ENCODE measurements at regions not wholly inside any gene's neighbourhood (a gene's known extent, or its start where the extent isn't known, plus 50 kb on each side); places are given as distances from the start of the nearest gene placed in this dataset.

- no peak for TF ChIP-seq POLR2A (IDR thresholded peaks at IDR 0.05)
- TF ChIP-seq, protein P1, sequence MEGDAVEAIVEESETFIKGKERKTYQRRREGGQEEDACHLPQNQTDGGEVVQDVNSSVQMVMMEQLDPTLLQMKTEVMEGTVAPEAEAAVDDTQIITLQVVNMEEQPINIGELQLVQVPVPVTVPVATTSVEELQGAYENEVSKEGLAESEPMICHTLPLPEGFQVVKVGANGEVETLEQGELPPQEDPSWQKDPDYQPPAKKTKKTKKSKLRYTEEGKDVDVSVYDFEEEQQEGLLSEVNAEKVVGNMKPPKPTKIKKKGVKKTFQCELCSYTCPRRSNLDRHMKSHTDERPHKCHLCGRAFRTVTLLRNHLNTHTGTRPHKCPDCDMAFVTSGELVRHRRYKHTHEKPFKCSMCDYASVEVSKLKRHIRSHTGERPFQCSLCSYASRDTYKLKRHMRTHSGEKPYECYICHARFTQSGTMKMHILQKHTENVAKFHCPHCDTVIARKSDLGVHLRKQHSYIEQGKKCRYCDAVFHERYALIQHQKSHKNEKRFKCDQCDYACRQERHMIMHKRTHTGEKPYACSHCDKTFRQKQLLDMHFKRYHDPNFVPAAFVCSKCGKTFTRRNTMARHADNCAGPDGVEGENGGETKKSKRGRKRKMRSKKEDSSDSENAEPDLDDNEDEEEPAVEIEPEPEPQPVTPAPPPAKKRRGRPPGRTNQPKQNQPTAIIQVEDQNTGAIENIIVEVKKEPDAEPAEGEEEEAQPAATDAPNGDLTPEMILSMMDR (IDR thresholded peaks at IDR 0.05): no peak
Observed at GRCh38 chr6:56311061-56311460, 63.7 kb upstream of the COL21A1 start.

Data from adrenal gland (tissue), 5 donors.